ENCODE measurements at regions not wholly inside any gene's neighbourhood (a gene's known extent, or its start where the extent isn't known, plus 50 kb on each side); places are given as distances from the start of the nearest gene placed in this dataset.

DNA sequence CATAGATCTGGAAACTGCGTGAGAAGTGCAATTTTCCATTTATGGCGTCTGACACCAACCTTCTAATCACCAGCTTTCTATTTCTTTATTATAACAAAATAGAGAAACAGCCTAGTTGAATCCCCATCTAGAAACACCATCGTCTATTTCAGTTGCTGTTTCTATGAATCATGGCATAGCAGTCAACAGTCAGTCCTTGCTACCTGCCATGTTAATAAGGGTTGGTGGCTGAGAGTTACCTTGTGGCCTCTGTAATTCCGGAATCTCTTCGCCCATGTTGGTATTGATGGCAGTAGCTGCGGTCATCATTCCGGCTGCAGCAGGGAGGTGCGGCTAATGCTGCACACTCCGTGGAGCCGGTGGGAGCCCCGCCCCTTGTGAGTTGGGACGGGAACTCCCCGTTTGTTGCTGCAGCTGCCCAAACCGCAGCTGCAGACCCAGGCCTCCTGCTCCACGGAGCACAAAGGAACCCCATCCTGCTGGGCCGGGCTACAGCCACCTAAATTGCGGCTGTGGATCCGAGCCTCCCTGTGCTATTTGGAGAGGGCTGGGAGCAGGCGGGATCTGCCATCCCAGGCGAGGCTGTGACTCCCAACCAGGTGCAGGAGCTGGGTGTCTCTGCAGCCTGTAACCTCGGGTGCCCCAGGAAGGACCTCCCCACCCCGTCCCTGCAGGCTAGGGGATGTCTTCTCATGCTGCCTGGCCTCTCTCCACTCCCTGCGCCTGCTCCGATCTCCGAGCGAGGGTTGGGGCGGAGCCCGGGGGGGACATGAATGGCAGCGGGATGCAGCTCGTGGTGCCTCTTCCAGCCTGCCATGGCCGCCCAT is 115.4 kb upstream of the STK26 start:
- no peak for DNase-seq

DNA sequence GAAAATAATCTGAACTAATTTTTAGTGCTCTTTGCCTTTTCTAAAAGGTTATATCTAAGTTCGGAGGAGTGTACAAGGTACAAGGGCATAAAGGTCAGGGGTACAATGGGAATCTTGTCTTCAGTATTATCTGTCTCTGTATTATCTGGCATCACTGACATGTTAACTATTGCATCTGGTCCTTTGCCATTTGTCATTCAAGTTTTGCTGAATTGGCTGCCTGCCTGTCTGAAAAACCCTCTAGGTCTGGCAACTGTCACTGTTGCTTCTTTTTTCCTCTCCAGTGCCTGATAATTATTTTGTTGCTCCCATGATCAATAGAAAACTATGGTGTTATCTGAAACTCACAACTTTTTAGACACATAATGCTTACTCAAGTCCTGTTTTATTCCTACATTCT is 112.5 kb upstream of the STK26 start:
- DNase-seq, result no peak

DNA sequence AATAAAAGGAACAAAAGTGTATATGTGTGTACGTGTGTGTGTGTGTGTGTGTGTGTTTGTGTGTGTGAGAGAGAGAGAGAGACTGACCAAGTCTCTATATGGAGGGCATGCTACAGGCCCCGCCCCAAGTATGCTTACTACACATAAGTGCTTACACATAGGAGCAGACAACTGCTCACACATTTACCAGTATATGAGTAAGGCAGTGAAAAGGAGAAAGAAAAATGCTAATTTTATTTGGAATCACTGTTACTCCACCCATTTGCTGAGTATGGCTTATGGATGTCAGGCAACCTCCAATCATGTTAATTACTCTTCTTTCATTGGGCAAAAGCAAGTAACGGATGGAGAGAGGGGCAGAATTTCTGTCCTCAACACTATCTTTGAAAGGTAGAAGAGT is 107.6 kb upstream of the STK26 start:
- no peak for DNase-seq

DNA sequence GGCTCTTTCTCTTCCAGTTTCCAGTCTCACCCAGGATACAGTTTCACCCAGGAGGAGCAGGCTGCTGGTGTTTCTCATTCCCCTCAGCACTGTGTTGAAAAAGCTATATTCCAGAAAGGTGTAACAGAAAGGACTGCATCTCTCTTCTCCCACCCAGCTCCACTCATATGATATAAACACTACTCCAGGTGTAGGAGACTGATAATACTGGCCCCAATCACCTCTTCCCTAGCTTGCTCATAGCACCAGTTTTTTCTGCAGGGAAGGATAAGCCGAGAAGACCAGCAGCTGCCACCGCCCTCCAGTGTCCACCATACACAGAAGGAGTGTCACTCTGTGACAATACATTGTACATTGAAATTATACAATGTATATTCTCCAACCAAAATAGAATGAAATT is 105.5 kb upstream of the STK26 start:
- DNase-seq, result no peak

DNA sequence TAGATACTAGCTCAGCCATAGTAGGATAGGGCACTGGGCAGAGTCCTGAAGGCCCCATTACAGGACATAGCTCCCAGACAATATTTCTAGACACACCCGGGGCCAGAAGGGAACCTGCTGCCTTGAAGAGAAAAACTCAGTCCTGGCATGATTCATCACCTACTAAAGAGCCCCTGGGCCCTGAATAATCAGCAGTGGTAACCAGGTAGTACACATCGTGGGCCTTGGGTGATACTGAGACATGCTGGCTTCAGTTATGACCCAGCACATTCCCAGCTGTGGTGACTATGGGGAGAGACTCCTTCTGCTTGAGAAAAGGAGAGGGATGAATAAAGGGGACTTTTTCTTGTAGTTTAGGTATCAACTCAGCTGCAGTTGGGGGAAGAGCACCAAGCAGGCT is 104.3 kb upstream of the STK26 start:
- no peak for DNase-seq

DNA sequence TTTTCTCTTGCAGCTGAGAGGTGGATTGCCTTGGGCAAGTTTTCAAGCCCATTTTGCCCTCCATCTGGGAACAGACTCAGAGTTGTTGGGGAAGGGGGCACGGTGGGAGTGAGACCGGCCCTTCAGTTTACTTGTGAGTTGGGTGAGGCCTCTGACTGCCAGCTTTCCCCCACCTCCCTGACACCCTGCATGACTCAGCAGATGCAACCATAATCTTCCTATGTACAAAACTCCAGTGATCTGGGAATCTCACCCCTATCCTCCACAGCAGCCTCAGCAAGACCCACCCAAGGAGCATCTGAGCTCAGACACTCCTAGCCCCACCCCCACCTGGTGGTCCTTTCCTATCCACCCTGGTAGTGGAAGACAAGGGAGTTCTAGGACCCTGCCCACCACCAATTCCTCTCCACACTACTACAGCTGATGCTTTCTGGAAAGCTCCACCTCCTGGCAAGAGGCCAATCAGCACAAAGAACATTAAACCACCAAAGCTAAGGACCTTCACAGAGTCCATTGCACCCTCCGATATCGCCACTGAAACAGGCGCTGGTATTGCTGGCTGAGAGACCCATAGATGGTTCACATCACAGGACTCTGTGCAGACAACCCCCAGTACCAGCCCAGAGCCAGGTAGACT is 99.4 kb upstream of the STK26 start:
- no peak for DNase-seq

DNA sequence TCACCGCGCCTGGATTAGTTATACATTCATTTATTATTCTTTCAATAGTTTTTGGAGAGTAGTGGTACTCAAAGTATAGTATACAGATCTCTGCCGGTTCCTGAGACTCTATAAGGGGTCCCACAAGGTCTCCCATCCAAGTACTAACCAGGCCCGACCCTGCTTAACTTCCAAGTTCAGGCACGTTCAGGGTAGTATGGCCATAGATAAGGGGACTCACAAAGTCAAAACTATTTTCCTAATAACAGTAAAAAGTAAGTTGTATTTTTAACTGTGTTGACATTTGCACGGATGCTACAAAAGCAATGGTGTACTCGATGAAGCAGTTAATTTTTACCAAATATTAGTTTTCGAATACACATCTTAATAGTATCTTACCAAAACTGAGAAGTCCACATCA is 84.4 kb upstream of the STK26 start:
- no peak for DNase-seq

DNA sequence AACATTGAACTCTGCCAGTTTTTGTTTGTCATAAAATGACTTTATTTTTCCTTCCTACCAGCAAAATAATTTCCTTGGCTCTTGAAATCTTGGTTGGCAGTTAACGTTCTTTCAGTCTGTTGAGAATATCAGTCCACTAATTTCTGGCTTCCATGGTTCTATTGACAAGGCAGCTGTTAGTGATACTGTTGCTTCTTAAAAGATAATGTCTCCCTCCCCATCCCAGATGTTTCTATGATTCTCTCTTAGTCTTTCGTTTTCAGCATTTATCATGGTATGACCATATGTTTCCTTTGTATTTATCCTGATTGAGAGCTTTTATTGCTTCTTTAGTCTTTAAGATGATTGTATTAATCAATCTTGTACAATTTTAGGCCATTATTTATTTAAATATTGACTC is 81.1 kb upstream of the STK26 start:
- DNase-seq, result no peak

DNA sequence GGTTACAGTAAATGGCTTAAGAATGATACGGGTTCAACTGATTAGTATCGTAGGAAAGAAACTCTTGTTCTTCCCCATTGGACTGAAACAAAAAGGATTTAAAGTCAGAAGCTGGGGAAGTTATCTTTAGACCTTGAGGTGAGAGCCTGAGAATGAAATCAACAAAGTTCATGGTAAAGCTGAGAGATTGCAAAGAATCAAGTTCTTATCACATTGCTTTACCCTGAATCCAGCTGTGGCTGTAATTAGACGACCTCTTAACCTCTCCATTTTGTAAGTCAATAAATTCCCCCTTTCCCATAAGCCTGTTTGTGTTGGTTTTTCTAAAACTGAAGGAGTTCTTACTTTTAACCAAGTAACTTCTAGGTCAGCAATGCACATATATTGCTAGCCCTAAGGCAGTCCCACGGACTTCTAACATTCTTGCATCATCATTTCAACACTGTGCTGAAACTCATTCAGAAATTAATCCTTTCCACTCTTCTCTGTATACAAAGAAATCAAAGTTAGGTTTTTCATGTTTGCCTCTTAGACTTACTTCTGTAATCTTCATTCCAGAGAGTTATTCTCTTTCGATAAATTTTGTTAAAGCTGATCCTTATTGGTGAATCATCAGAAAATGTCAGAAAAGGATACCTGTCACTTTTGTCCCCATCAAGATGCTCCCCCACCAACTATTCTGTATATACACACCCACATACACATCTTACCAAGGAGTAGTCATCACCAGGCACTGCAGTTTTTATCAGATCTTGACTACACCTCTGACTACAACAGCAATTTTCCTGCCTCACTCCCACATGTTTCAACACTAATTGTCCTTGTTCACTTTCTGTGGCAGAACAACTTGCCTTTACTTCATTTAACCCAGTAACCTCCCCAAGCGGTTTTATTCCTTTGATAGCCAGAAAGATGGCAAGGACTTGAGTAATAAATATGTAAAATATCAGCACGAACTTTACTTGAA is 77.9 kb upstream of the STK26 start:
- no peak for DNase-seq

DNA sequence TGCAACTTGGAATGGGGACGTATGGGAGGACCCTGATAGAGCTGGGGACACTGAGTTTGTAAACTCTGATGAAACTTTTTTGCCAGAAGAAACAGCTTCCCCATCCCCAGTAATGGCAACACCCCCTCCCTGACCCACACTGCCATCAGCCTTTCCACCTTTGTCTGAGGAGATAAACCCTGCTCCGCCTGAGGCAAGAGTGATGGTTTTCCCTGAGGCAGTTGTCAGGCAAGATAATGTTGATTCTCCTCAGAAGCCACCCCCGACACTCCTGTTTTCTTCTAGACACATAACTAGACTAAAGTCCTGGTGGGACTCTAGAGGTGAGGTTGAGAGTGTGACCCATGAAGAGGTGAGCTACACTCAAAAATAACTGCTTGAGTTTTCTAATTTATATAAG is 71.9 kb upstream of the STK26 start:
- no peak for DNase-seq

DNA sequence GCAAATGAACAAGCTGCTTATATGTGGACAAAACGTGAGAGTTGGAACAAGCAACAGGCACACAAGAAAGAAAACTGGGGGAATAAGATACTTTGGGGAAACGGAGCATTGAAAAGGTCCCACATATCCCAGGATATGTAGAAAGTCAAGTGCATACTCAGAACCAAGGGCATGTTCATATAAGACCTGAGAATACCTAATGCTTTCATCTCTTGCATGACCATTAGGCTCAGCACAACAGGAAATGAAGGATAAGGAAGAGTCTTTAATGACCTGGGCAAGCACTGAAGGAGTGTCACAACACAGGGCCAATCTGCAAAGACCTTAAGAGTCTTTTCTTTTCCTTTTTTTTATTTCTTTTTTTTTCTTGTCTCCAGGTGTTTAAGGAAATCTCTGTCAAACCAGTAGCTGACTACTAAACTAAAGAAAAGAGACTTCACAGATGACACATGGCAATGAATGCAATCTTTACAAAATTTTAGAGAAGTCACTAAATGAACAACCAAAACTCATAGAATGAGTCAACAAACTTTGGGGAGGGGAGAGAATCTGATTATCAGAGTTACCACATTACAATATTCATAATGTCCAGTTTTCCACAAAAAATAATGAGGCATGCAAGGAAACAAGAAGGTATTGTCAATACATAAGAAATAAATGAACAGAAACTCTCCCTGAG is 67.9 kb upstream of the STK26 start:
- DNase-seq, result no peak

DNA sequence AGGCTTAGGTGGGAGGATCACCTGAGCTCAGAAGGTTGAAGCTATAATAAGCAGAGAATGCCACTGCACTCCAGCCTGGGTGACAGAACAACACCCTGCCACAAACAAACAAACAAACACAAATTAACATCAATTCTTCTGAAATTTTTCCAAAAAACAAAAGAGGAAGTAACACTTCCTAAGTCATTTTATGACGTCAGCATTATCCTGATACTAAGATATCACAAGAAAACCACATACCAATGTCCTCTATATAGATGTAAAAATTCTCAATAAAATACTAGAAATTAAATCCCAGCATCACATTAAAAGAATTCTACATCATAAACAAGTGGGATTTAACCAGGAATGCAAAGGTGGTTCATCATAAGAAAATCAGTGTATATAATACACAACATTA is 64.4 kb upstream of the STK26 start:
- DNase-seq, result no peak

DNA sequence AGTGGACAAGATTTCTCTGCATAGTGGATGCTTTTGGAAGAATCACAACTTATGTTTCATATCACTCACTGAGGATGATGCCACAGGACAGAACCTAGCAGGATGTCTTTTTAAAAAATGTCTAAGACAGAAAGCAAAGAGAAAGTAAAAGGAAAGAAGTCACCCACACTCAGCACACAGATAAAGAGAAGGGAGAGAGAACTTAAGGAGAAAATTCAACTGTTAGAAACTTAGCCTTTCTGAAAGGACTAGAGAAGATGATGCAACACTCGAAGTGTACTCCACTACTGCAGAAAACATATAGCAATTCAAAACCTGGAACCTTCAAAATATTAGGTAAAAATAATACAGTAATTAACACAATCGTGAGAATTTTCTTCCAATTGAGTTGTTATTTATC is 52.8 kb upstream of the STK26 start:
- no peak for DNase-seq
